ENCODE measurements at regions not wholly inside any gene's neighbourhood (a gene's known extent, or its start where the extent isn't known, plus 50 kb on each side); places are given as distances from the start of the nearest gene placed in this dataset.

DNA sequence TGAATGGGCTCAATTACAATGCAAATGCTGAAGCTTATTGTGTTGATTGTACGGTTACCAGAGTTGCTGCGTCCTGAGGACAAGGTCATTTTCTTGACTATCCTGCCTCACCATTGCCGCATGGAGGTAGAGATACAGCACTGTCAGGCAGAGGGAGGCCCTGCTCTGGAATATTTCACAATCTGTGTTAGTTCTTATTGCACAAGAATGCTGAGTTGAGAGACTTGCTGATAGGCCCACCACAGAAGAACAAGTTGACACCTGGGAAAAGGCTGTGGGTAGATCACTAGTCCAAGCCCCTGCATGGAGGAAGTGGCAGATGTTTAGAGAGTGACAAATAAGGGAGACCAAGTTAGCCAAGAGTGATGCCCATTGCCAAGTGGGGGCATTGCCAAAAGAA is 344.5 kb upstream of the ITGA1 start:
- TF ChIP-seq, protein P1, sequence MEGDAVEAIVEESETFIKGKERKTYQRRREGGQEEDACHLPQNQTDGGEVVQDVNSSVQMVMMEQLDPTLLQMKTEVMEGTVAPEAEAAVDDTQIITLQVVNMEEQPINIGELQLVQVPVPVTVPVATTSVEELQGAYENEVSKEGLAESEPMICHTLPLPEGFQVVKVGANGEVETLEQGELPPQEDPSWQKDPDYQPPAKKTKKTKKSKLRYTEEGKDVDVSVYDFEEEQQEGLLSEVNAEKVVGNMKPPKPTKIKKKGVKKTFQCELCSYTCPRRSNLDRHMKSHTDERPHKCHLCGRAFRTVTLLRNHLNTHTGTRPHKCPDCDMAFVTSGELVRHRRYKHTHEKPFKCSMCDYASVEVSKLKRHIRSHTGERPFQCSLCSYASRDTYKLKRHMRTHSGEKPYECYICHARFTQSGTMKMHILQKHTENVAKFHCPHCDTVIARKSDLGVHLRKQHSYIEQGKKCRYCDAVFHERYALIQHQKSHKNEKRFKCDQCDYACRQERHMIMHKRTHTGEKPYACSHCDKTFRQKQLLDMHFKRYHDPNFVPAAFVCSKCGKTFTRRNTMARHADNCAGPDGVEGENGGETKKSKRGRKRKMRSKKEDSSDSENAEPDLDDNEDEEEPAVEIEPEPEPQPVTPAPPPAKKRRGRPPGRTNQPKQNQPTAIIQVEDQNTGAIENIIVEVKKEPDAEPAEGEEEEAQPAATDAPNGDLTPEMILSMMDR (IDR thresholded peaks at IDR 0.05) = no peak
- TF ChIP-seq EZH2phosphoT487 (IDR thresholded peaks at IDR 0.05) = no peak
- no peak for TF ChIP-seq EZH2 (IDR thresholded peaks at IDR 0.05)

All from neural progenitor cell (in vitro differentiated cells).